ENCODE measurements at regions not wholly inside any gene's neighbourhood (a gene's known extent, or its start where the extent isn't known, plus 50 kb on each side); places are given as distances from the start of the nearest gene placed in this dataset.

GRCh38 chr5:68643064-68643463, 427.5 kb downstream of the PIK3R1 start:
- Histone ChIP-seq H3K4me2 (ENCODE audit: low read length) (no peak overlapping the region), H3K79me2 (ENCODE audit: insufficient read depth, low read length) (no peaks in the 10 kb centered on the region), H3K27me3 (ENCODE audit: insufficient read depth, low read length) (no peaks in the 10 kb centered on the region), H3K4me3 (replicated peaks in 1 of 2; ENCODE audit: low read depth in 1 of 2, low read length in 2 of 2) (no peak overlapping the region), H3K9me2 (ENCODE audit: insufficient read depth) (no peaks in the 10 kb centered on the region), H3K27ac (ENCODE audit: low read depth, low read length) (no peak overlapping the region), H3K9me3 (ENCODE audit: control insufficient read depth in 1 of 2, insufficient read depth in 1 of 2, low read depth in 1 of 2, low read length in 2 of 2) (no peaks in the 10 kb centered on the region), H3K9ac (ENCODE audit: low read length) (no peak overlapping the region), H2AFZ (ENCODE audit: low read depth, low read length, poor library complexity, severe bottlenecking) (no peak overlapping the region), H4K20me1 (ENCODE audit: insufficient read depth) (no peaks in the 10 kb centered on the region), H3K4me1 (ENCODE audit: control insufficient read depth in 1 of 2, insufficient read depth in 2 of 2, low read length in 2 of 2) (no peaks in the 10 kb centered on the region), H3K36me3 (ENCODE audit: control insufficient read depth in 1 of 2, insufficient read depth in 2 of 2, low read length in 2 of 2) (no peaks in the 10 kb centered on the region)
- no peak for ATAC-seq
- intact Hi-C loops (cut with micrococcal nuclease) = no loop called here
- ChIA-PET POLR2A (no interaction called here), CTCF (no interaction called here), RAD21 (ENCODE audit: low non-redundant PET in 1 of 2, low total read pairs in 2 of 2, uncharacterized antibody in 2 of 2, unreplicated experiment in 2 of 2) (no interaction called here)
- DNase-seq (ENCODE audit: low read depth, low spot score) = no peak
- TF ChIP-seq EGR1 (IDR thresholded peaks at IDR 0.05; ENCODE audit: low read depth) (no peak), POLR2AphosphoS5 (IDR thresholded peaks at IDR 0.05; ENCODE audit: low read depth, low read length) (no peak), CTCF (IDR thresholded peaks at IDR 0.05 in 2 of 3, conservative IDR thresholded peaks at IDR 0.05 in 1 of 3; ENCODE audit: borderline replicate concordance in 1 of 3, insufficient read depth in 1 of 3, low read depth in 2 of 3, low read length in 2 of 3) (no peak), TCF7L2 (IDR thresholded peaks at IDR 0.05; ENCODE audit: borderline replicate concordance, extremely low read depth, insufficient read depth, insufficient read length) (no peak)
- no TSS peak for BruUV-seq (replicated peaks)

GRCh38 chr5:68644971-68645370, 429.4 kb downstream of the PIK3R1 start:
- H3K27me3 ChIP-seq (ENCODE audit: insufficient read depth, low read length) = no peaks in the 10 kb centered on the region
- H3K27ac ChIP-seq (ENCODE audit: low read depth, low read length) = no peak overlapping the region
- intact Hi-C loops (cut with micrococcal nuclease) = no loop called here
- no peak overlapping the region for H3K4me2 ChIP-seq (ENCODE audit: low read length)
- ATAC-seq = no peak
- RAD21 ChIA-PET (ENCODE audit: low non-redundant PET in 1 of 2, low total read pairs in 2 of 2, uncharacterized antibody in 2 of 2, unreplicated experiment in 2 of 2) = no interaction called here
- H4K20me1 ChIP-seq (ENCODE audit: insufficient read depth) = no peaks in the 10 kb centered on the region
- H3K9me3 ChIP-seq (ENCODE audit: control insufficient read depth in 1 of 2, insufficient read depth in 1 of 2, low read depth in 1 of 2, low read length in 2 of 2) = no peaks in the 10 kb centered on the region
- no peak overlapping the region for H3K9ac ChIP-seq (ENCODE audit: low read length)
- no peak for DNase-seq (ENCODE audit: low read depth, low spot score)
- TF ChIP-seq ZFX (IDR thresholded peaks at IDR 0.05) = no peak
- TF ChIP-seq CBX3 (IDR thresholded peaks at IDR 0.05; ENCODE audit: low read depth) = no peak
- TF ChIP-seq TCF7L2 (IDR thresholded peaks at IDR 0.05; ENCODE audit: borderline replicate concordance, extremely low read depth, insufficient read depth, insufficient read length) = no peak
- TF ChIP-seq ZBTB33 (IDR thresholded peaks at IDR 0.05; ENCODE audit: extremely low read depth, insufficient replicate concordance, low read length) = no peak
- TF ChIP-seq CTCF (IDR thresholded peaks at IDR 0.05 in 2 of 3, conservative IDR thresholded peaks at IDR 0.05 in 1 of 3; ENCODE audit: borderline replicate concordance in 1 of 3, insufficient read depth in 1 of 3, low read depth in 2 of 3, low read length in 2 of 3) = no peak
- TF ChIP-seq FOSL1 (IDR thresholded peaks at IDR 0.05; ENCODE audit: low read depth) = no peak
- TF ChIP-seq CEBPB (IDR thresholded peaks at IDR 0.05; ENCODE audit: low read depth) = no peak
- TF ChIP-seq ELF1 (IDR thresholded peaks at IDR 0.05; ENCODE audit: borderline replicate concordance, low read depth) = no peak
- no peak for TF ChIP-seq MAX (IDR thresholded peaks at IDR 0.05)
- TF ChIP-seq ZNF274 (IDR thresholded peaks at IDR 0.05; ENCODE audit: low read depth, low read length) = no peak
- no peak for TF ChIP-seq POLR2A (IDR thresholded peaks at IDR 0.05; ENCODE audit: borderline replicate concordance, extremely low read depth, insufficient read depth, insufficient read length)
- H3K4me1 ChIP-seq (ENCODE audit: control insufficient read depth in 1 of 2, insufficient read depth in 2 of 2, low read length in 2 of 2) = no peaks in the 10 kb centered on the region
- POLR2A ChIA-PET = no interaction called here
- H2AFZ ChIP-seq (ENCODE audit: low read depth, low read length, poor library complexity, severe bottlenecking) = no peak overlapping the region
- no TSS peak for BruUV-seq (replicated peaks)
- H3K36me3 ChIP-seq (ENCODE audit: control insufficient read depth in 1 of 2, insufficient read depth in 2 of 2, low read length in 2 of 2) = no peaks in the 10 kb centered on the region
- no peaks in the 10 kb centered on the region for H3K79me2 ChIP-seq (ENCODE audit: insufficient read depth, low read length)
- H3K4me3 ChIP-seq (replicated peaks in 1 of 2; ENCODE audit: low read depth in 1 of 2, low read length in 2 of 2) = no peak overlapping the region
- CTCF ChIA-PET = no interaction called here
- H3K9me2 ChIP-seq (ENCODE audit: insufficient read depth) = no peaks in the 10 kb centered on the region

Measured in HCT116 (cell line).